Small intestine (tissue), 7 donors: ENCODE measurements at regions not wholly inside any gene's neighbourhood (a gene's known extent, or its start where the extent isn't known, plus 50 kb on each side); places are given as distances from the start of the nearest gene placed in this dataset.

Source experiments
- DNase-seq, 2 donors: peaks; one replicate each; pipeline versions ENCODE4 v3.0.0 to v3.0.0-alpha.2; 2013
- FAIRE-seq: peaks from 2 replicates; lab custom pipeline; 2012; peaks lifted over from hg19 to GRCh38; lab: Jason Lieb, UNC
- H3K27ac ChIP-seq, 3 donors: one replicate each; pipeline ENCODE4 v1.5.1; 2013; ENCODE audit warnings: low read length in 2 of 3, mild to moderate bottlenecking in 2 of 3, control low read depth in 1 of 3, inconsistent platforms in 1 of 3, low read depth in 1 of 3, moderate library complexity in 1 of 3
- H3K27me3 ChIP-seq, 3 donors: one replicate each; pipeline ENCODE4 v1.6.1; 2013; ENCODE audit warnings: low read length in 3 of 3, inconsistent platforms in 1 of 3; ENCODE audit not compliant: control insufficient read depth in 3 of 3, insufficient read depth in 3 of 3
- H3K36me3 ChIP-seq, 3 donors: one replicate each; pipeline ENCODE4 v1.6.1; 2013; ENCODE audit warnings: low read length in 3 of 3, inconsistent platforms in 1 of 3, low read depth in 1 of 3, mild to moderate bottlenecking in 1 of 3, moderate library complexity in 1 of 3; ENCODE audit not compliant: control insufficient read depth in 3 of 3, insufficient read depth in 2 of 3
- H3K4me1 ChIP-seq, 3 donors: one replicate each; pipeline ENCODE4 v1.6.1; 2013; ENCODE audit warnings: low read length in 2 of 3, inconsistent platforms in 1 of 3, low read depth in 1 of 3, mild to moderate bottlenecking in 1 of 3, moderate library complexity in 1 of 3; ENCODE audit not compliant: control insufficient read depth in 3 of 3, insufficient read depth in 2 of 3
- H3K4me3 ChIP-seq, 3 donors: one replicate each; pipeline ENCODE4 v1.5.1; 2013; ENCODE audit warnings: low read length in 3 of 3, control low read depth in 1 of 3, inconsistent platforms in 1 of 3, low read depth in 1 of 3, mild to moderate bottlenecking in 1 of 3, moderate library complexity in 1 of 3
- H3K9me3 ChIP-seq, 2 donors: one replicate each; pipeline ENCODE4 v1.6.1; 2013; ENCODE audit warnings: low read depth in 1 of 2, low read length in 1 of 2; ENCODE audit not compliant: control insufficient read depth in 2 of 2, insufficient read depth in 1 of 2
- WGBS, 3 donors: extraction: QIAGEN DNeasy Blood & Tissue Kit; methylation state at CpG; one replicate each; pipeline ENCODE4 v1.1.7; 2013; 5-methylcytosine and 5-hydroxymethylcytosine counted together
- donor health status: healthy with polysubstance abuse.
- donor health status: control.
- donor health status: control.
- donor health status: Bipolar disorder and iron deficiency.
- donor health status: healthy.

DNA sequence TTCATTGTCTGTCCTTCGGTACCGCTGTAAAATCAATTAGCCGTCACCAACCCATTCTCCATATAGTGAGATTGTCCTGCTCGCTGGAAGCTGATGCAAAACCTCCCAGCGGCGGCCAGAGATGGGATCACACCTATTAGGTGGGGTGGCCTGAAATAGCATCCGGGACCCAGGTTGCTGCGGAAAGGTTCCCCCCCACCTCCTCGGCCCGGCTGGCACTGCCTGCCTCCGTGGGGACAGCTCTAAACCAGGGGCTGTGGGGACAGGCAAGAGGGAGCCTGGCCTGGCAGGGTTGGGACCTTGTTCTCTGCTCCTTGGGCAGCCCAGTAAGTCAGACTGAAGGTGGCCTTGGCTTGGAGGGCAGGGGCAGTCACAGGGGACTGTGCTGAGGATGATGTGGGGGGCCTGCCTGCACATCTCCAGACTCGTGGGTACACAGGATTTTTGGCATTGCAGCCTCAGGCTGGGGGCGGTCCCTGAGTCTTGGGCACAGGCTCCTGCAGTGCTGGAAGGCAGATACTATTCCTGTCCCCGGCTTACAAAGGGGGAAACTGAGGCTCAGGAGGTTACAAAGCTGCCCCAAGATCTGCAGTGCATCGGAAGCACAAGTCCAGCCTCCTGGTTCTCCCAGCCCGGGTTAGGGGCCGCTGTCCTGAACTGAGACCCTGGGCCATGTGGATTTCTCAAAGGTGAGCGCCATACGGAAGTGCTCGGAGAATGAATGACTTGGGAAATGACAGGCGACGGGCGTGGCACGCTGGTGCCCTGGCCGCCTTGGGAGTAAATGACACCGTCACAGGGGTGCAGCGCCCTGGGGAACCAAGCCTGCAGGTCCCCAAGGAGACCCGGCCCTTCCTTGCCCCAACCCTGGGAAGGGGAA is 65.6 kb downstream of the UNCX start:
- DNase-seq (no peak), FAIRE-seq (no peak)
- H3K36me3 ChIP-seq = no peaks in the 10 kb centered on the region
- 59 to 76% (median 63%) methylated on average over 28 of the region's 28 CpGs for WGBS, 3 donors
- no peaks in the 10 kb centered on the region for H3K4me1 ChIP-seq
- H3K4me3 ChIP-seq = no peak overlapping the region
- H3K9me3 ChIP-seq = no peaks in the 10 kb centered on the region
- H3K27me3 ChIP-seq = peaks cover 0 to 39% (median 2%) of the 10 kb centered on the region in 3 donors
- H3K27ac ChIP-seq = no peak overlapping the region

DNA sequence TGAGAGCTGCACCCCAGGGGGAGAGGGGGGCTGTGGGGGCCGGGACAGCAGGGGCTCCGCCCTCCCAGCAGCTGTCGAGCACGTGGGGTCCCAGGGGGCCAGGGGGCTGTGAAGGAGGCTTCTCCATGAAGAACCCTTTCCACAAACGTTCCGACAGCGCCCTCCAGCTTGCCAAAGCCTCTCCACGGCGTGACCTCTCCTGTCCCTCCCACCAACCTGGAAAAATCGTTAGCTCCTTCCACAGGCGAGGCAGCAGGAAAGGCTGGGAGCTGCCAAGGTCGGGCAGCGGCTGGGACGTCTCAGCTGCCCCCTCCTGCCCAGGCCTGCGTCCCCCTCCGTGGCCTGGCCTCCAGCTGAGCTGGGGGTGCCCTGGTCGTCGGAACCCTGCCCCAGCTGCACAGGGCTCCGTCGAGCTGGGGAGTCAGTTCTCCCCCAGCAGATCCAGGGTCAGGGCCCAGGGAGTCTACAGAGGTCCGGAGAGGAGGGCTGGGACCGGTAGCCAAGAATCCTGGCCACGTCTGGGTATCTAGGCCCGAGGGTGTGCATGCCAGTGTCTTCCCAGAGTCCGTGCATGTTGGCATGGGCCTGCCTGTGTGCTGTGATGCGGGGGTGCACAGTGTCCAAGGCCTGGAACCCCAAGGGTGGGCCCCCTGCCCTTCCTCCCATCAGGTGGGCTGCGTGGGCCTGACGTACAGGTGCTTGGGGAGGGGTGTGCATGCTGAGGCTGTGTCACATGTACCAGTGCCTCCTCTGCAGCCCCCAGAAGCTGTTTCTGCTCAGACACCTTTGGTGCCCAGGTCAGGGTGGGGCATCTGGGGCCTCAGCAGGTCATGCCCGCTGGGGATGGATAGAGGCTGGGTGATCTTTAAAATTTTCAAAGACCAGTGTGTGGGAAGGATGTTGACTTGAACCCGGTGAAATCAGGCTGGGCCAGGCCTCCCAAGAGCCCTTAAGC is 66.5 kb downstream of the UNCX start:
- WGBS, 3 donors = 40 to 59% (median 52%) methylated on average over 29 to 30 of the region's 30 CpGs

DNA sequence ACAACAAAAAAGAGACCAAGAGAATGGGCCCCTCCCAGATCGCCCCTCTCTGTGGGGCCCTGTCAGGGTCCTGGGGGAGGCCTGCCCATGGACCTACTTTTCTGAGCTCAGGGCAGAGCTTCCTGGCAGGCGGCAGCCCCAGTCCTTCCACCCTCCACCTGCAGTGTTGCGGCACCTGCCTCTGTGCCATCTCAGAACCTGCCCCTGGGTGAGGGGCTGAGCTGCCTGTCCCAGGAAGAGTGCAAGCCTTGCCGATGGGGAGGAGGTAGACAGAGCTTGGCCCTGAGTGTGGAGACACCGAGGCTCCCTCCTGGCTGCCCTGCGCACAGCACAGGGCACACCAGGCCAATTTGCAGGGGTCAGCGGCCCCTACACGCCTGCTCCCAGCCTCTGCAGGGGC is 67.5 kb downstream of the UNCX start:
- no peaks in the 10 kb centered on the region for H3K36me3 ChIP-seq
- no peak overlapping the region for H3K4me3 ChIP-seq
- H3K4me1 ChIP-seq = no peaks in the 10 kb centered on the region
- no peak for DNase-seq
- no peaks in the 10 kb centered on the region for H3K9me3 ChIP-seq
- 72 to 79% (median 72%) methylated on average over 7 to 8 of the region's 8 CpGs for WGBS, 3 donors
- peaks cover 0 to 41% (median 2%) of the 10 kb centered on the region in 3 donors for H3K27me3 ChIP-seq
- H3K27ac ChIP-seq = no peak overlapping the region
- FAIRE-seq = no peak

More for the DNA sequence above, 66.5 kb downstream of the UNCX start:
- FAIRE-seq (no peak), DNase-seq (no peak)
- no peak overlapping the region for H3K27ac ChIP-seq
- no peaks in the 10 kb centered on the region for H3K36me3 ChIP-seq
- H3K9me3 ChIP-seq = no peaks in the 10 kb centered on the region
- no peak overlapping the region for H3K4me3 ChIP-seq
- peaks cover 0 to 37% (median 2%) of the 10 kb centered on the region in 3 donors for H3K27me3 ChIP-seq
- H3K4me1 ChIP-seq = no peaks in the 10 kb centered on the region

- Histone ChIP-seq H3K9me3 (no peaks in the 10 kb centered on the region), H3K27ac (no peak overlapping the region), H3K4me1 (no peaks in the 10 kb centered on the region), H3K36me3 (no peaks in the 10 kb centered on the region), H3K4me3 (no peak overlapping the region), H3K27me3 (peaks cover 0 to 41% (median 2%) of the 10 kb centered on the region in 3 donors)
- DNase-seq (no peak), FAIRE-seq (no peak)
- WGBS, 3 donors = 50 to 66% (median 56%) methylated on average over 17 of the region's 17 CpGs
These were observed 68.0 kb downstream of the UNCX start for GRCh38 chr7:1300636-1301035.

- FAIRE-seq = no peak
These were observed 68.6 kb downstream of the UNCX start for GRCh38 chr7:1301054-1301881.

DNA sequence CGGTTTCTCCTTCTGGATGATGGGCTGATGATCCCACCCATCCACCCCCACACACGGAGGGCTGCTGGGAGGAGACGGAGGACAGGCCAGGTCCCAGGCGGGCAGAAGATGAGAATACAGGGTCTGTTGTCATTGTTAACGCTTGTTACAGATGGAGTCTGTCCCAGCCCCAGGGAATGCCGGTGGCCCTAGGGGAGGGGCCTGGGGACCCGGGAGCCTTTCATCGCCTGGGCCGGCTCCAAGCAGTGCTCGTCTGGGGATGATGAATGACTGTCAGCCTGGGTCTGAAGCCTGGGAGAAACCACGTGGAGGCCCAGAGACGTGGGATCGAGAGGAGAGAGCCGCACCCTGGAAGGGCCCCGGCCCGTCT is 69.2 kb downstream of the UNCX start:
- H3K27me3 ChIP-seq = peaks cover 0 to 31% (median under 1%) of the 10 kb centered on the region in 3 donors
- no peak for FAIRE-seq
- H3K4me3 ChIP-seq = no peak overlapping the region
- no peaks in the 10 kb centered on the region for H3K9me3 ChIP-seq
- no peak for DNase-seq
- 48 to 53% (median 49%) methylated on average over 16 of the region's 16 CpGs for WGBS, 3 donors
- no peak overlapping the region for H3K27ac ChIP-seq
- H3K4me1 ChIP-seq = no peaks in the 10 kb centered on the region
- H3K36me3 ChIP-seq = no peaks in the 10 kb centered on the region

More at GRCh38 chr7:1301054-1301881, 68.6 kb downstream of the UNCX start:
- no peak for DNase-seq
- Histone ChIP-seq H3K27me3 (peaks cover 0 to 37% (median 2%) of the 10 kb centered on the region in 3 donors), H3K4me1 (no peaks in the 10 kb centered on the region), H3K36me3 (no peaks in the 10 kb centered on the region), H3K9me3 (no peaks in the 10 kb centered on the region), H3K27ac (no peak overlapping the region), H3K4me3 (no peak overlapping the region)
- 52 to 61% (median 54%) methylated on average over 22 to 23 of the region's 23 CpGs for WGBS, 3 donors

- Histone ChIP-seq H3K4me1 (no peaks in the 10 kb centered on the region), H3K27ac (no peak overlapping the region), H3K9me3 (no peaks in the 10 kb centered on the region), H3K36me3 (no peaks in the 10 kb centered on the region), H3K27me3 (peaks cover 0 to 23% (median 0%) of the 10 kb centered on the region in 3 donors), H3K4me3 (no peak overlapping the region)
- 71 to 88% (median 75%) methylated on average over 11 of the region's 11 CpGs for WGBS, 3 donors
- DNase-seq (no peak), FAIRE-seq (no peak)
These were observed 70.3 kb downstream of the UNCX start for GRCh38 chr7:1302936-1303335.
